GM12874 (cell line): ENCODE measurements at regions not wholly inside any gene's neighbourhood (a gene's known extent, or its start where the extent isn't known, plus 50 kb on each side); places are given as distances from the start of the nearest gene placed in this dataset.

Experiments used
- CTCF ChIP-seq: IDR thresholded peaks from 2 replicates; pipeline ENCODE4 v1.5.1; 2011; ENCODE audit warnings: low read depth, mild to moderate bottlenecking, control low read depth, low read length, moderate library complexity; ENCODE audit not compliant: insufficient read depth

GRCh38 chr13:29934531-29935308 lies 84.3 kb upstream of the UBL3 start:
- no peak for TF ChIP-seq CTCF

GRCh38 chr13:29933401-29933800 lies 83.0 kb upstream of the UBL3 start:
- no peak for TF ChIP-seq CTCF

GRCh38 chr13:29931696-29932095 lies 81.3 kb upstream of the UBL3 start:
- TF ChIP-seq CTCF, result no peak

GRCh38 chr13:29929062-29929847 lies 78.8 kb upstream of the UBL3 start:
- TF ChIP-seq CTCF, result no peak

- no peak for TF ChIP-seq CTCF
Observed at GRCh38 chr13:29926098-29926476, 75.7 kb upstream of the UBL3 start.

- no peak for TF ChIP-seq CTCF
Observed at GRCh38 chr13:29925457-29926097, 75.2 kb upstream of the UBL3 start.
